Naive thymus-derived CD4-positive, alpha-beta T cell (primary cell): ENCODE measurements at regions not wholly inside any gene's neighbourhood (a gene's known extent, or its start where the extent isn't known, plus 50 kb on each side); places are given as distances from the start of the nearest gene placed in this dataset.

Source experiments
- ATAC-seq: fragments of 150-1000 bp; cut with Tn5 transposase; 2 replicates; pipeline ENCODE4 v1.10.0; 2021; ENCODE audit warnings: mild to moderate bottlenecking, moderate library complexity
- CTCF ChIA-PET: fragments of 350-600 bp; sonication (Branson Sonifier 250); formaldehyde crosslinking; loops from one replicate; lab custom pipeline; 2021; ENCODE audit warnings: antibody characterized with exemption; lab: Charles Lee
- POLR2A ChIA-PET: fragments of 350-600 bp; sonication (Branson Sonifier 250); formaldehyde crosslinking; loops from one replicate; lab custom pipeline; 2021; ENCODE audit warnings: antibody characterized with exemption, inconsistent platforms; lab: Charles Lee
- DNase-seq, 9 donors: peaks; one replicate each; pipeline versions ENCODE4 v3.0.0 to v3.0.0-alpha.2; 2020 to 2022; ENCODE audit warnings: mixed read lengths in 1 of 9
- H3K27ac ChIP-seq: one replicate; pipeline ENCODE4 v1.7.0; 2013; ENCODE audit warnings: mild to moderate bottlenecking, low read depth, low read length, moderate library complexity
- H3K27me3 ChIP-seq, 2 donors: one replicate each; pipeline ENCODE4 v1.7.0; 2013; ENCODE audit warnings: low read length in 2 of 2, mild to moderate bottlenecking in 2 of 2, moderate library complexity in 2 of 2; ENCODE audit not compliant: control insufficient read depth in 2 of 2, insufficient read depth in 2 of 2
- H3K36me3 ChIP-seq, 3 experiments: 1 replicate in 2 of 3; 2 replicates in 1 of 3; pipeline ENCODE4 v1.7.0; 2013; ENCODE audit warnings: low read length in 3 of 3, mild to moderate bottlenecking in 3 of 3, moderate library complexity in 1 of 3; ENCODE audit not compliant: insufficient read depth in 3 of 3, control insufficient read depth in 2 of 3
- H3K4me1 ChIP-seq, 2 donors: one replicate each; pipeline ENCODE4 v1.7.0; 2013; ENCODE audit warnings: low read length in 2 of 2, mild to moderate bottlenecking in 2 of 2, moderate library complexity in 1 of 2; ENCODE audit not compliant: control insufficient read depth in 2 of 2, insufficient read depth in 2 of 2
- H3K4me3 ChIP-seq: 2 replicates; pipeline ENCODE4 v1.7.0; 2013; ENCODE audit warnings: mild to moderate bottlenecking, low read length
- H3K9me3 ChIP-seq, 3 experiments: 1 replicate in 2 of 3; 2 replicates in 1 of 3; pipeline ENCODE4 v1.7.0; 2013; ENCODE audit warnings: low read length in 3 of 3; ENCODE audit not compliant: control insufficient read depth in 2 of 3
- H3K27ac Mint-ChIP-seq, 9 donors: one replicate each; pipeline ENCODE4 v1.8.0; 2020 to 2022; ENCODE audit warnings: mixed read lengths in 9 of 9, mild to moderate bottlenecking in 8 of 9, moderate library complexity in 5 of 9, inconsistent platforms in 2 of 9
- H3K27me3 Mint-ChIP-seq, 5 donors: one replicate each; pipeline ENCODE4 v1.8.0; 2021 to 2022; ENCODE audit warnings: mixed read lengths in 5 of 5, mild to moderate bottlenecking in 1 of 5
- H3K36me3 Mint-ChIP-seq, 5 donors: one replicate each; pipeline ENCODE4 v1.8.0; 2020 to 2022; ENCODE audit warnings: mixed read lengths in 5 of 5, mild to moderate bottlenecking in 3 of 5, inconsistent platforms in 1 of 5
- H3K4me1 Mint-ChIP-seq, 7 donors: one replicate each; pipeline ENCODE4 v1.8.0; 2020 to 2022; ENCODE audit warnings: mixed read lengths in 7 of 7, mild to moderate bottlenecking in 3 of 7, inconsistent platforms in 1 of 7
- H3K4me3 Mint-ChIP-seq, 10 donors: one replicate each; pipeline ENCODE4 v1.8.0; 2020 to 2022; ENCODE audit warnings: mild to moderate bottlenecking in 10 of 10, mixed read lengths in 10 of 10, moderate library complexity in 6 of 10, inconsistent platforms in 2 of 10
- H3K9me3 Mint-ChIP-seq, 11 donors: one replicate each; pipeline ENCODE4 v1.8.0; 2020 to 2022; ENCODE audit warnings: mixed read lengths in 11 of 11, mild to moderate bottlenecking in 4 of 11, inconsistent platforms in 1 of 11, moderate library complexity in 1 of 11
- intact Hi-C, 2 donors: fragments of 100-400 bp; cut with micrococcal nuclease; formaldehyde crosslinking; loops; one replicate each; pipeline ENCODE4 v1.15.1; 2023

DNA sequence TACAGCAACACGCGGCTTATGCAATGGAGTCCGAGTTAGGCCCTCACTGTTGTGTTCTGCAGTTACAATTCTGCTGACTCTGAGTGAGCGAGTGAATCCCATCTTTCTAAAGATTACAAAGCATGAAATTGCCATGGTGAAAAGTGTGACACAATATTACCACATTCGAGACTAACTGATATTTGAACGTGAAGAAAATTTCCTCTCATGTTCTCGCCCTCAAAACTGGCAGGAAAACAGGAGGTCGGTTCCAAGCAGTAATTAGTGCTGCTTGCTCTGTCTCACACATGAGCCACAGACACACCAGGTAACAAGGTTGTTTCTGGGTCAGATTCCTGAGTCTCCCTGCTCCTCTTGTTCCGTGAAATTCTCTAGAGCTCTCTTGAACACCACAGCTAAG is 93.7 kb upstream of the RIOK3 start:
- ChIA-PET CTCF (interaction anchor here (0.5 to 1.8 kb wide), 3 partner anchors 20 to 327 kb away, joined by 3 to 7 read pairs (median 3); no protein-coding TSS in a partner anchor), POLR2A (no interaction called here)

GRCh38 chr18:23363865-23364570 is 89.1 kb upstream of the RIOK3 start:
- no peaks in the 10 kb centered on the region for H3K9me3 ChIP-seq
- Mint-ChIP-seq H3K4me1 (peaks cover 0 to under 1% (median under 1%) of the 10 kb centered on the region in 7 donors), H3K4me3 (no peak overlapping the region), H3K27ac (no peak overlapping the region), H3K36me3 (peaks cover 0 to 4% (median 0%) of the 10 kb centered on the region in 5 donors), H3K27me3 (no peaks in the 10 kb centered on the region), H3K9me3 (peaks cover 0 to 5% (median 0%) of the 10 kb centered on the region in 11 donors)
- H3K27ac ChIP-seq = no peak overlapping the region
- no peaks in the 10 kb centered on the region for H3K4me1 ChIP-seq
- H3K36me3 ChIP-seq = no peaks in the 10 kb centered on the region
- intact Hi-C loops = no loop called here
- no peaks in the 10 kb centered on the region for H3K27me3 ChIP-seq
- no peak for DNase-seq
- H3K4me3 ChIP-seq = no peak overlapping the region
- no peak for ATAC-seq
- ChIA-PET CTCF (no interaction called here), POLR2A (no interaction called here)

More for the DNA sequence above, 93.7 kb upstream of the RIOK3 start:
- Histone ChIP-seq H3K27ac (no peak overlapping the region), H3K36me3 (no peaks in the 10 kb centered on the region), H3K9me3 (no peaks in the 10 kb centered on the region), H3K27me3 (no peaks in the 10 kb centered on the region), H3K4me3 (no peak overlapping the region), H3K4me1 (peaks cover 0 to 7% of the 10 kb centered on the region in 2 donors)
- Mint-ChIP-seq H3K4me1 (peaks cover 5 to 21% (median 12%) of the 10 kb centered on the region in 7 donors), H3K4me3 (no peak overlapping the region), H3K36me3 (peaks cover 2 to 25% (median 5%) of the 10 kb centered on the region in 5 donors), H3K27ac (no peak overlapping the region), H3K27me3 (no peaks in the 10 kb centered on the region), H3K9me3 (peaks cover 0 to 5% (median 0%) of the 10 kb centered on the region in 11 donors)
- DNase-seq (no peak), ATAC-seq (no peak)
- intact Hi-C loops = loop anchor here (1.0 to 5.0 kb wide), 5 partner anchors 53 to 328 kb away; no protein-coding TSS in a partner anchor

GRCh38 chr18:23365602-23366001 is 87.5 kb upstream of the RIOK3 start:
- H3K4me1 Mint-ChIP-seq = no peaks in the 10 kb centered on the region
- POLR2A ChIA-PET = no interaction called here
- no peaks in the 10 kb centered on the region for H3K36me3 ChIP-seq

DNA sequence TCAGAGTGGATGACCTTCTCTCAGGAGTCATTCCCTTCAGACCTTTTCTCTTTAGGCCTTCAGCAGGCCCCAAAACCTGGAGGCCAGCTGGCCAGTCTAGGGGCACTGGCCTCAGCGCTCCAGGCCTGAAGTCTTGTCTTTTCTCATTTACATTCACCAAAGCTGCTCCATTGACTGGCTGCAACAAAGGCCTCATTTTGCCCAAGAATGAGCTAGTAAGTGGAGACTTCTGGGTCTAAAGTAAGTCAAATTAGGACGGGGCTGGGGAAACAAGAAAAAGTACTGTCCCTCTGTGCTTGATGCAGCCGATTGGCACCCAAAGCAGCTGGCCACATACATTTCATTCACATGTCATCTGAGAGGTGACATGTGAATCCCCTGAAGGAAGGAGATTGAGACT is 83.8 kb upstream of the RIOK3 start:
- no peaks in the 10 kb centered on the region for H3K27me3 ChIP-seq
- ChIA-PET CTCF (no interaction called here), POLR2A (no interaction called here)
- H3K27me3 Mint-ChIP-seq = no peaks in the 10 kb centered on the region
- intact Hi-C loops = no loop called here
- no peaks in the 10 kb centered on the region for H3K36me3 ChIP-seq
- no peaks in the 10 kb centered on the region for H3K9me3 ChIP-seq
- ATAC-seq (no peak), DNase-seq (no peak)
- H3K27ac Mint-ChIP-seq = no peak overlapping the region
- H3K36me3 Mint-ChIP-seq = peaks cover 0 to 6% (median 0%) of the 10 kb centered on the region in 5 donors
- H3K4me3 ChIP-seq = no peak overlapping the region
- no peaks in the 10 kb centered on the region for H3K4me1 ChIP-seq
- H3K4me3 Mint-ChIP-seq = no peak overlapping the region
- H3K9me3 Mint-ChIP-seq = no peaks in the 10 kb centered on the region
- no peak overlapping the region for H3K27ac ChIP-seq
- no peaks in the 10 kb centered on the region for H3K4me1 Mint-ChIP-seq

More at GRCh38 chr18:23365602-23366001, 87.5 kb upstream of the RIOK3 start:
- no peak overlapping the region for H3K27ac Mint-ChIP-seq
- no peak for ATAC-seq
- intact Hi-C loops = no loop called here
- H3K9me3 Mint-ChIP-seq = no peaks in the 10 kb centered on the region
- H3K27me3 Mint-ChIP-seq = no peaks in the 10 kb centered on the region
- H3K9me3 ChIP-seq = no peaks in the 10 kb centered on the region
- H3K36me3 Mint-ChIP-seq = peaks cover 0 to 3% (median 0%) of the 10 kb centered on the region in 5 donors
- no peaks in the 10 kb centered on the region for H3K27me3 ChIP-seq
- CTCF ChIA-PET = no interaction called here
- no peak overlapping the region for H3K27ac ChIP-seq
- no peak overlapping the region for H3K4me3 ChIP-seq
- no peak overlapping the region for H3K4me3 Mint-ChIP-seq
- H3K4me1 ChIP-seq = no peaks in the 10 kb centered on the region
- DNase-seq = no peak

GRCh38 chr18:23373570-23373969 is 79.5 kb upstream of the RIOK3 start:
- no peaks in the 10 kb centered on the region for H3K27me3 Mint-ChIP-seq
- no peak for DNase-seq
- no peak overlapping the region for H3K4me3 ChIP-seq
- peaks cover 0 to 12% (median 0%) of the 10 kb centered on the region in 7 donors for H3K4me1 Mint-ChIP-seq
- CTCF ChIA-PET = no interaction called here
- no peaks in the 10 kb centered on the region for H3K36me3 ChIP-seq
- ATAC-seq = no peak
- H3K4me1 ChIP-seq = no peaks in the 10 kb centered on the region
- H3K36me3 Mint-ChIP-seq = peaks cover 0 to 13% (median 0%) of the 10 kb centered on the region in 5 donors
- no peak overlapping the region for H3K4me3 Mint-ChIP-seq
- no peak overlapping the region for H3K27ac ChIP-seq
- no peak overlapping the region for H3K27ac Mint-ChIP-seq
- no peaks in the 10 kb centered on the region for H3K9me3 Mint-ChIP-seq
- H3K9me3 ChIP-seq = no peaks in the 10 kb centered on the region
- intact Hi-C loops = no loop called here
- POLR2A ChIA-PET = no interaction called here
- no peaks in the 10 kb centered on the region for H3K27me3 ChIP-seq

GRCh38 chr18:23377669-23378301 is 75.3 kb upstream of the RIOK3 start:
- peaks cover 0 to 15% (median 0%) of the 10 kb centered on the region in 7 donors for H3K4me1 Mint-ChIP-seq
- no peak overlapping the region for H3K4me3 Mint-ChIP-seq
- H3K4me1 ChIP-seq = no peaks in the 10 kb centered on the region
- H3K36me3 ChIP-seq = no peaks in the 10 kb centered on the region
- peaks cover 0 to 13% (median 0%) of the 10 kb centered on the region in 5 donors for H3K36me3 Mint-ChIP-seq
- no peaks in the 10 kb centered on the region for H3K9me3 Mint-ChIP-seq
- H3K27ac Mint-ChIP-seq = peak overlapping the region in 1 of 9 donors; percentile 60
- H3K27me3 ChIP-seq = no peaks in the 10 kb centered on the region
- DNase-seq (no peak), ATAC-seq (no peak)
- H3K4me3 ChIP-seq = no peak overlapping the region
- no peak overlapping the region for H3K27ac ChIP-seq
- H3K9me3 ChIP-seq = no peaks in the 10 kb centered on the region
- no peaks in the 10 kb centered on the region for H3K27me3 Mint-ChIP-seq
- ChIA-PET POLR2A (no interaction called here), CTCF (interaction anchor here (0.6 to 1.0 kb wide), 4 partner anchors 19 to 348 kb away, joined by 3 to 7 read pairs (median 3); no protein-coding TSS in a partner anchor)
- intact Hi-C loops = loop anchor here (1.0 kb wide), 3 partner anchors 245 to 447 kb away; no protein-coding TSS in a partner anchor
